Peyer's patch (tissue), 4 donors: ENCODE measurements at regions not wholly inside any gene's neighbourhood (a gene's known extent, or its start where the extent isn't known, plus 50 kb on each side); places are given as distances from the start of the nearest gene placed in this dataset.

Experiments
- POLR2A ChIP-seq, 2 donors: fragments of 450-650 bp; IDR thresholded peaks; one replicate each; pipeline ENCODE4 v1.5.1; 2017; ENCODE audit warnings: antibody characterized with exemption in 2 of 2, mild to moderate bottlenecking in 2 of 2, moderate library complexity in 2 of 2
- TF ChIP-seq, protein P1 (sequence below), 6 experiments: fragments of 450-650 bp in 4 of 6; fragments of 200-600 bp in 2 of 6; sonication (generic) in 1 of 6; IDR thresholded peaks; one replicate each; pipeline ENCODE4 v1.5.1; 2017 to 2019; ENCODE audit warnings: antibody characterized with exemption in 6 of 6, mild to moderate bottlenecking in 3 of 6, moderate library complexity in 1 of 6

DNA sequence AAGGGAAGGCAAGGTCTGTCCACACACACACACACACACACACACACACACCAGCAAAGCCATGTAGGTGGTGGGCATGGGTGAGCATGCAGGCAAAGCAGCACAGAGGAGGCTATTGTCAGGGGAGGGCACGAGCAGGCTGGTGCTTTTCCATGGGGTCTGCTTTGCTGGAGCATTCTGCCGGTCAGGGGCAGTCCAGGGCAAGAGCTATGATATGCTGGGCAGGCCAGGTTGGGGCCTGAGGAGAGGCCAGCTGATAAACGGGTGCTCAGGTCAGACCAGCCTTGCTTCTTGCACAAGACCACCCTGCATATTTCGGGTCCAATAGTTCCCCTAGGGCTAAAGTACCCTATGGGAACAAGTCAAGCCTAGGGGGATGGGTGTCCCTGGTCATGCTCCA lies 253.9 kb upstream of the DMAC1 start:
- TF ChIP-seq, protein P1, sequence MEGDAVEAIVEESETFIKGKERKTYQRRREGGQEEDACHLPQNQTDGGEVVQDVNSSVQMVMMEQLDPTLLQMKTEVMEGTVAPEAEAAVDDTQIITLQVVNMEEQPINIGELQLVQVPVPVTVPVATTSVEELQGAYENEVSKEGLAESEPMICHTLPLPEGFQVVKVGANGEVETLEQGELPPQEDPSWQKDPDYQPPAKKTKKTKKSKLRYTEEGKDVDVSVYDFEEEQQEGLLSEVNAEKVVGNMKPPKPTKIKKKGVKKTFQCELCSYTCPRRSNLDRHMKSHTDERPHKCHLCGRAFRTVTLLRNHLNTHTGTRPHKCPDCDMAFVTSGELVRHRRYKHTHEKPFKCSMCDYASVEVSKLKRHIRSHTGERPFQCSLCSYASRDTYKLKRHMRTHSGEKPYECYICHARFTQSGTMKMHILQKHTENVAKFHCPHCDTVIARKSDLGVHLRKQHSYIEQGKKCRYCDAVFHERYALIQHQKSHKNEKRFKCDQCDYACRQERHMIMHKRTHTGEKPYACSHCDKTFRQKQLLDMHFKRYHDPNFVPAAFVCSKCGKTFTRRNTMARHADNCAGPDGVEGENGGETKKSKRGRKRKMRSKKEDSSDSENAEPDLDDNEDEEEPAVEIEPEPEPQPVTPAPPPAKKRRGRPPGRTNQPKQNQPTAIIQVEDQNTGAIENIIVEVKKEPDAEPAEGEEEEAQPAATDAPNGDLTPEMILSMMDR (IDR thresholded peaks at IDR 0.05), result no peak
- no peak for TF ChIP-seq POLR2A (IDR thresholded peaks at IDR 0.05)
